NCI-H446 treated with DMSO at 0.1 percent for 48 hours (cell line): ENCODE measurements at regions not wholly inside any gene's neighbourhood (a gene's known extent, or its start where the extent isn't known, plus 50 kb on each side); places are given as distances from the start of the nearest gene placed in this dataset.
"Not testable (repeated sequence)": the region's sequence is repeated elsewhere in the genome, so short reads cannot be mapped to it uniquely, and the experiment has no call there.

Experiments used
- DNase-seq: peaks from one replicate; lab custom pipeline; 2025; lab: John Stamatoyannopoulos, UW

GRCh38 chr13:82963226-82964099, 918.8 kb downstream of the SLITRK1 start:
- DNase-seq: no peak

- DNase-seq: no peak
These were observed 919.9 kb downstream of the SLITRK1 start for GRCh38 chr13:82962397-82962796.

GRCh38 chr13:82961757-82962156, 920.5 kb downstream of the SLITRK1 start:
- no peak for DNase-seq

GRCh38 chr13:82952336-82952735, 929.9 kb downstream of the SLITRK1 start:
- DNase-seq: not testable (repeated sequence)

- no peak for DNase-seq
These were observed 934.6 kb downstream of the SLITRK1 start for GRCh38 chr13:82947683-82948082.

GRCh38 chr13:82947191-82947621, 935.1 kb downstream of the SLITRK1 start:
- no peak for DNase-seq

- no peak for DNase-seq
These were observed 943.6 kb downstream of the SLITRK1 start for GRCh38 chr13:82938644-82939043.

GRCh38 chr13:82934000-82934399, 948.3 kb downstream of the SLITRK1 start:
- DNase-seq: no peak

GRCh38 chr13:82925114-82925513, 957.2 kb downstream of the SLITRK1 start:
- no peak for DNase-seq

GRCh38 chr13:82917984-82918383, 964.3 kb downstream of the SLITRK1 start:
- DNase-seq: no peak

- DNase-seq: no peak
These were observed 969.7 kb downstream of the SLITRK1 start for GRCh38 chr13:82912564-82912963.

GRCh38 chr13:82905071-82905470, 977.2 kb downstream of the SLITRK1 start:
- DNase-seq: no peak

GRCh38 chr13:82900453-82900852, 981.8 kb downstream of the SLITRK1 start:
- DNase-seq: no peak

- DNase-seq: no peak
These were observed 983.7 kb downstream of the SLITRK1 start for GRCh38 chr13:82898586-82898985.

GRCh38 chr13:82879921-82880320, 1002.4 kb downstream of the SLITRK1 start:
- no peak for DNase-seq

GRCh38 chr13:82878536-82878935, 1003.7 kb downstream of the SLITRK1 start:
- peak; percentile 57 for DNase-seq

GRCh38 chr13:82867284-82867683, 1015.0 kb downstream of the SLITRK1 start:
- DNase-seq: no peak

- no peak for DNase-seq
These were observed 1031.6 kb downstream of the SLITRK1 start for GRCh38 chr13:82850644-82851043.

GRCh38 chr13:82848766-82849165, 1033.5 kb downstream of the SLITRK1 start:
- DNase-seq: no peak

GRCh38 chr13:82847595-82847994, 1034.7 kb downstream of the SLITRK1 start:
- DNase-seq: no peak

GRCh38 chr13:82833923-82834322, 1048.4 kb downstream of the SLITRK1 start:
- DNase-seq: no peak

GRCh38 chr13:82829040-82829439, 1053.2 kb downstream of the SLITRK1 start:
- DNase-seq: no peak

- DNase-seq: no peak
These were observed 1054.5 kb downstream of the SLITRK1 start for GRCh38 chr13:82827724-82828123.

GRCh38 chr13:82822935-82823334, 1059.3 kb downstream of the SLITRK1 start:
- DNase-seq: no peak
